ENCODE measurements at regions not wholly inside any gene's neighbourhood (a gene's known extent, or its start where the extent isn't known, plus 50 kb on each side); places are given as distances from the start of the nearest gene placed in this dataset.

DNA sequence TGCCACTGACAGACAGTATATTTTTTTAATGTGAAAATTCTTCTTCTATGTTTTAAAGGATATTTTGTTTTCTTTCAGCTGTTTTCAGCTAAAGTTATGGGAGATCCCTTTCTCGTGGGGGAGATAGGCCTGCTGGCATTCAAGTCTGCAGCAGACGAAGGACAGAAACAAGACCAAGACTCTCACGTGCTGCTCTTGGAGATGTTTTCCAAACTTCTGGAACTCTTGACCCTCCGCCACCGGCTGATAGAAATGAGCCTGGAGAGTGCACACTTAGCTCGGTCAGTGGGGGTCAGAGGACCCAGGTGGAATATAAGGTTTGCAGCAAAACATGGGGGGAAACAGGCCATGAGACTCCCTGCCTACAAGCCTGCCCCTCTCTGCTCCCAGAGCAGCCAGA is 120.5 kb downstream of the CD164 start:
- TF ChIP-seq POLR2AphosphoS5 (IDR thresholded peaks at IDR 0.05; ENCODE audit: borderline replicate concordance, low read depth, low read length) (no peak), EZH2 (IDR thresholded peaks at IDR 0.05) (no peak), FOXP2 (optimal IDR thresholded peaks at IDR 0.05; ENCODE audit: control extremely low read depth, extremely low read length, insufficient read depth) (no peak)

Measured in SK-N-MC (cell line).